K562 (cell line): ENCODE measurements at regions not wholly inside any gene's neighbourhood (a gene's known extent, or its start where the extent isn't known, plus 50 kb on each side); places are given as distances from the start of the nearest gene placed in this dataset.

Source experiments
- CHD2 ChIP-seq: IDR thresholded peaks from 2 replicates; pipeline ENCODE4 v1.6.1; 2011; ENCODE audit warnings: low read depth, low read length
- CTCF ChIP-seq, 3 experiments: IDR thresholded peaks in 2 of 3; conservative IDR thresholded peaks in 1 of 3; 2 replicates each; pipeline ENCODE4 v1.5.1; 2011 to 2012; ENCODE audit warnings: low read length in 3 of 3, mild to moderate bottlenecking in 3 of 3, control low read depth in 2 of 3, improper control_type of control experiment in 1 of 3, inconsistent platforms in 1 of 3, low read depth in 1 of 3, mixed read lengths in 1 of 3, moderate library complexity in 1 of 3; ENCODE audit not compliant: insufficient read depth in 2 of 3
- EZH2 ChIP-seq: IDR thresholded peaks from 2 replicates; pipeline ENCODE4 v1.6.1; 2012; ENCODE audit warnings: low read depth, mild to moderate bottlenecking, inconsistent platforms, low read length, borderline replicate concordance
- FOXK1 ChIP-seq: sonication (generic); formaldehyde crosslinking; IDR thresholded peaks from 2 replicates; pipeline ENCODE4 v1.8.0; 2022; ENCODE audit warnings: missing genetic modification reagents, mild to moderate bottlenecking, borderline replicate concordance
- FOXP4 ChIP-seq: sonication (generic); formaldehyde crosslinking; IDR thresholded peaks from 2 replicates; pipeline ENCODE4 v1.8.0; 2022; ENCODE audit warnings: mild to moderate bottlenecking, missing genetic modification reagents, borderline replicate concordance
- MIER1 ChIP-seq: fragments of 450-650 bp; IDR thresholded peaks from 2 replicates; pipeline ENCODE4 v1.6.1; 2016; ENCODE audit warnings: antibody characterized with exemption, mild to moderate bottlenecking, low read depth
- MXI1 ChIP-seq: IDR thresholded peaks from 2 replicates; pipeline ENCODE4 v1.6.1; 2011; ENCODE audit warnings: low read depth, mild to moderate bottlenecking, improper control_type of control experiment, low read length
- MYC ChIP-seq, 2 experiments: fragments of 250-450 bp in 1 of 2; sonication (Bioruptor Pico) in 1 of 2; IDR thresholded peaks; 2 replicates each; pipeline versions ENCODE4 v1.5.1 to v1.6.1; 2012 to 2021; ENCODE audit warnings: low read depth in 2 of 2, borderline replicate concordance in 1 of 2, improper control_type of control experiment in 1 of 2, low read length in 1 of 2, mild to moderate bottlenecking in 1 of 2, moderate library complexity in 1 of 2
- NR3C1 ChIP-seq: sonication (generic); formaldehyde crosslinking; IDR thresholded peaks from 2 replicates; pipeline ENCODE4 v1.8.1; 2022; ENCODE audit warnings: missing genetic modification reagents
- POLR2AphosphoS5 ChIP-seq: IDR thresholded peaks from 2 replicates; pipeline ENCODE4 v1.6.1; 2011; ENCODE audit warnings: mild to moderate bottlenecking, low read depth, low read length, moderate library complexity; ENCODE audit not compliant: control insufficient read depth, insufficient read depth
- SMAD2 ChIP-seq: fragments of 150-350 bp; IDR thresholded peaks from 2 replicates; pipeline ENCODE4 v1.6.1; 2014; ENCODE audit warnings: low read depth, mild to moderate bottlenecking, low read length
- TCF7 ChIP-seq: sonication (generic); IDR thresholded peaks from 2 replicates; pipeline ENCODE4 v1.6.1; 2016; ENCODE audit warnings: antibody characterized with exemption, borderline replicate concordance
- YY1 ChIP-seq, 3 experiments: IDR thresholded peaks; 2 replicates each; pipeline ENCODE4 v1.6.1; 2011; ENCODE audit warnings: low read length in 2 of 3, mild to moderate bottlenecking in 2 of 3, moderate library complexity in 2 of 3, borderline replicate concordance in 1 of 3, control low read depth in 1 of 3, low read depth in 1 of 3; ENCODE audit not compliant: insufficient read depth in 3 of 3, insufficient replicate concordance in 2 of 3, control insufficient read depth in 1 of 3, insufficient read length in 1 of 3; ENCODE audit errors: extremely low read depth in 1 of 3
- ZNF780A ChIP-seq: fragments of 250-450 bp; sonication (Bioruptor Pico); IDR thresholded peaks from 2 replicates; pipeline ENCODE4 v1.5.0; 2021; ENCODE audit warnings: mild to moderate bottlenecking

- TF ChIP-seq CHD2 (no peak), ZNF780A (CRISPR knock-in tag) (no peak), MYC (IDR thresholded peaks at IDR 0.05; ENCODE audit: low read depth, low read length) (no peak), MYC (CRISPR knock-in tag; IDR thresholded peaks at IDR 0.05; ENCODE audit: borderline replicate concordance, low read depth) (no peak), EZH2 (no peak), MXI1 (no peak), POLR2AphosphoS5 (no peak), CTCF (IDR thresholded peaks at IDR 0.05 in 2 of 3, conservative IDR thresholded peaks at IDR 0.05 in 1 of 3; ENCODE audit: insufficient read depth in 2 of 3, low read depth in 1 of 3, low read length in 3 of 3) (no peak), TCF7 (no peak), SMAD2 (no peak), MIER1 (no peak), NR3C1 (CRISPR knock-in tag) (no peak), FOXK1 (CRISPR knock-in tag) (no peak), YY1 (IDR thresholded peaks at IDR 0.05; ENCODE audit: borderline replicate concordance in 1 of 3, control insufficient read depth in 1 of 3, extremely low read depth in 1 of 3, insufficient read depth in 3 of 3, insufficient read length in 1 of 3, insufficient replicate concordance in 2 of 3, low read depth in 1 of 3, low read length in 2 of 3) (no peak), FOXP4 (no peak)
Observed at GRCh38 chr15:67918205-67918861, 78.5 kb upstream of the RNU6-1 start.
